ENCODE measurements at regions not wholly inside any gene's neighbourhood (a gene's known extent, or its start where the extent isn't known, plus 50 kb on each side); places are given as distances from the start of the nearest gene placed in this dataset.

DNA sequence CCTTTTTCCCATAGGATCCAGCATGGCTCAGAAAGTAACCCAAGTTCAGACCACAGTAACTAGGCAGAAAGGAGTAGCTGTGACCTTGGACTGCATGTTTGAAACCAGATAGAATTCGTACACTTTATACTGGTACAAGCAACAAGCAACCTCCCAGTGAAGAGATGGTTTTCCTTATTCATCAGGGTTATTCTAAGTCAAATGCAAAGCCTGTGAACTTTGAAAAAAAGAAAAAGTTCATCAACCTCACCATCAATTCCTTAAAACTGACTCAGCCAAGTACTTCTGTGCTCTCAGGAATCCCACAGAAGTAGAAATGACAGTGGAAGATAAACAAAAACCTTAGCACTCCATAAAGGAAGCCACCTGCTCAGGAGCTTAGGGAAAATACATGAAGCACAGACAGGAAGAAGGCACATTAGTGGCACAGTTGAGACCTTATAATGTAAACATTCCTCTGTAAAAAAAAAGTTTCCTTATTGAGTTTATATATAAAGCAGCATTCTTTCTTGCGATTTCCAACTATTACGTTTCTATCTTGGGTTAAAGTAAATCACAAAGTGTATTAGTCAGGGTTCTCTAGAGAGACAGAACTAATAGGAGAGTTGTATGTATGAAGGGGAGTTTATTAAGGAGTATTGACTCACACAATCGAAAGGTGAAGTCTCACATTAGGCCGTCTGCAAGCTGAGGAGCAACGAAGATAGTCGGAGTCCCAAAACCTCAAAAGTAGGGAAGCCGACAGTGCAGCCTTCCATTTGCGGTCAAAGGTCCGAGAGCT lies 398.4 kb downstream of the DAD1 start:
- FAIRE-seq: no peak

DNA sequence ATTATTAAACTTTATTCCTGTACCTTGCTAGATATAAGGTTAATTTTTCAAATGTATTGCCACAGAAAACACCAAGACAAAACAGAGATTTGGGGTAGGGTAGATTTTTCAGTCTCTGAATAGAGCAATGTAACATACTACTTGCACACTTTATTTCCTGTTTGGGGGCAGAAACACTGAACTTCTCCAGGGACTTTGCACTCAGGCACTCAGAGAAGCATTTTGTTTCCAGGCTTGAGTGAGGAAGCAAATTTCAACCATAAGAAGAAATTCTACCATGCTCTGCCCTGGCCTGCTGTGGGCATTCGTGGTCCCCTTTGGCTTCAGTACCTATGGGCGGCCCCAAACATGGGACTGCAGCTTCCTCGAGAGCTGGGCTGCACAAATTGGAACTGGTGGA lies 399.1 kb downstream of the DAD1 start:
- WGBS, 3 donors: 84 to 90% (median 87%) methylated on average over 3 of the region's 3 CpGs
- peaks cover 0 to 26% (median 5%) of the 10 kb centered on the region in 3 donors for H3K4me1 ChIP-seq (ENCODE audit: control insufficient read depth in 3 of 3, insufficient read depth in 2 of 3, low read depth in 1 of 3, low read length in 2 of 3)
- peaks cover 0 to 2% of the 10 kb centered on the region in 2 donors for H3K9me3 ChIP-seq (ENCODE audit: control insufficient read depth in 2 of 2, insufficient read depth in 1 of 2, low read depth in 1 of 2, low read length in 1 of 2)
- H3K4me3 ChIP-seq (ENCODE audit: low read depth in 1 of 3, low read length in 3 of 3): no peak overlapping the region
- H3K27me3 ChIP-seq (ENCODE audit: control insufficient read depth in 3 of 3, insufficient read depth in 3 of 3, low read length in 3 of 3): no peaks in the 10 kb centered on the region
- FAIRE-seq (no peak), DNase-seq (peak; percentile 54 to 57)
- H3K36me3 ChIP-seq (ENCODE audit: control insufficient read depth in 3 of 3, insufficient read depth in 2 of 3, low read depth in 1 of 3, low read length in 3 of 3): no peaks in the 10 kb centered on the region
- H3K27ac ChIP-seq (ENCODE audit: low read depth in 1 of 3, low read length in 2 of 3): peak overlapping the region in 1 of 3 donors; percentile 90

More for the DNA sequence above, 398.4 kb downstream of the DAD1 start:
- Histone ChIP-seq H3K36me3 (ENCODE audit: control insufficient read depth in 3 of 3, insufficient read depth in 2 of 3, low read depth in 1 of 3, low read length in 3 of 3) (no peaks in the 10 kb centered on the region), H3K4me3 (ENCODE audit: low read depth in 1 of 3, low read length in 3 of 3) (no peak overlapping the region), H3K4me1 (ENCODE audit: control insufficient read depth in 3 of 3, insufficient read depth in 2 of 3, low read depth in 1 of 3, low read length in 2 of 3) (peaks cover 0 to 26% (median 5%) of the 10 kb centered on the region in 3 donors), H3K27ac (ENCODE audit: low read depth in 1 of 3, low read length in 2 of 3) (peak overlapping the region in 1 of 3 donors; percentile 90), H3K27me3 (ENCODE audit: control insufficient read depth in 3 of 3, insufficient read depth in 3 of 3, low read length in 3 of 3) (no peaks in the 10 kb centered on the region), H3K9me3 (ENCODE audit: control insufficient read depth in 2 of 2, insufficient read depth in 1 of 2, low read depth in 1 of 2, low read length in 1 of 2) (peaks cover 0 to 2% of the 10 kb centered on the region in 2 donors)
- peak in 1 of 2 donors; percentile 68 for DNase-seq
- WGBS, 3 donors: 81 to 84% (median 82%) methylated on average over 10 of the region's 10 CpGs

DNA sequence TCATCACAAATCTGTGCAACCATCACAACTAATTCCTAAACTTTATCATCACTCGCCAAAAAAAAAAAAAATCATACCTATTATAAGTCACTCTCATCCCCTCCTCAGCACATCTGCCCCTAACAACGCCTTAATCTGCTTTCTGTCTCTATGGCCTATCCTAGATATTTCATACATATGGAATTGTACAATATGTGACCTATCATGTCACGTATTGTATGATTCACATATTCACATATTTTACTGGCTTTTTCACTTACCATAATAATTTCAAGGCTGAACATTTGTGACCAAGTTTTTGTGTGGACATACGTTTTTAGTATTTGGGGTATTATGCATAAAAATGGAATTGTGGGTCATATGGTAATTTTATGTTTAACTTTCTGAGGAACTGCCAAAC lies 400.7 kb downstream of the DAD1 start:
- Histone ChIP-seq H3K9me3 (ENCODE audit: control insufficient read depth in 2 of 2, insufficient read depth in 1 of 2, low read depth in 1 of 2, low read length in 1 of 2) (peaks cover 0 to 2% of the 10 kb centered on the region in 2 donors), H3K4me3 (ENCODE audit: low read depth in 1 of 3, low read length in 3 of 3) (no peak overlapping the region), H3K27me3 (ENCODE audit: control insufficient read depth in 3 of 3, insufficient read depth in 3 of 3, low read length in 3 of 3) (no peaks in the 10 kb centered on the region), H3K36me3 (ENCODE audit: control insufficient read depth in 3 of 3, insufficient read depth in 2 of 3, low read depth in 1 of 3, low read length in 3 of 3) (no peaks in the 10 kb centered on the region), H3K27ac (ENCODE audit: low read depth in 1 of 3, low read length in 2 of 3) (peak overlapping the region in 1 of 3 donors; percentile 82), H3K4me1 (ENCODE audit: control insufficient read depth in 3 of 3, insufficient read depth in 2 of 3, low read depth in 1 of 3, low read length in 2 of 3) (peaks cover 0 to 26% (median 8%) of the 10 kb centered on the region in 3 donors)
- FAIRE-seq: no peak
- DNase-seq: no peak
- 87 to 92% (median 91%) methylated on average over 4 of the region's 4 CpGs for WGBS, 3 donors

DNA sequence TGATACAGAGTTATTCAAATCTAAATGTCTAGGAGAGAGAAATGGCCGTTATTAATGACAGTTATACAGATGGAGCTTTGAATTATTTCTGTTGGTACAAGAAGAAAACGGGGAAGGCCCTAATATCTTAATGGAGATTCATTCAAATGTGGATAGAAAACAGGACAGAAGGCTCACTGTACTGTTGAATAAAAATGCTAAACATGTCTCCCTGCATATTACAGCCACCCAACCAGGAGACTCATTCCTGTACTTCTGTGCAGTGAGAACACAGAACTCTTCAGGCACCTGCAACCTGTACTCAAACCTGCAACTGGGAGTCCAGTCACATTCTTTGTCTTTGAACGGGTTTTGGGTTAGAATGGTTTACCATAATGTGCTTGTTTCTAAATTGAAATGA lies 403.2 kb downstream of the DAD1 start:
- H3K4me1 ChIP-seq (ENCODE audit: control insufficient read depth in 3 of 3, insufficient read depth in 2 of 3, low read depth in 1 of 3, low read length in 2 of 3): peaks cover 0 to 17% (median 8%) of the 10 kb centered on the region in 3 donors
- H3K9me3 ChIP-seq (ENCODE audit: control insufficient read depth in 2 of 2, insufficient read depth in 1 of 2, low read depth in 1 of 2, low read length in 1 of 2): no peaks in the 10 kb centered on the region
- no peak for DNase-seq
- WGBS, 3 donors: 75 to 92% (median 86%) methylated on average over 3 of the region's 3 CpGs
- no peak overlapping the region for H3K4me3 ChIP-seq (ENCODE audit: low read depth in 1 of 3, low read length in 3 of 3)
- no peaks in the 10 kb centered on the region for H3K36me3 ChIP-seq (ENCODE audit: control insufficient read depth in 3 of 3, insufficient read depth in 2 of 3, low read depth in 1 of 3, low read length in 3 of 3)
- no peak overlapping the region for H3K27ac ChIP-seq (ENCODE audit: low read depth in 1 of 3, low read length in 2 of 3)
- no peak for FAIRE-seq
- H3K27me3 ChIP-seq (ENCODE audit: control insufficient read depth in 3 of 3, insufficient read depth in 3 of 3, low read length in 3 of 3): no peaks in the 10 kb centered on the region

DNA sequence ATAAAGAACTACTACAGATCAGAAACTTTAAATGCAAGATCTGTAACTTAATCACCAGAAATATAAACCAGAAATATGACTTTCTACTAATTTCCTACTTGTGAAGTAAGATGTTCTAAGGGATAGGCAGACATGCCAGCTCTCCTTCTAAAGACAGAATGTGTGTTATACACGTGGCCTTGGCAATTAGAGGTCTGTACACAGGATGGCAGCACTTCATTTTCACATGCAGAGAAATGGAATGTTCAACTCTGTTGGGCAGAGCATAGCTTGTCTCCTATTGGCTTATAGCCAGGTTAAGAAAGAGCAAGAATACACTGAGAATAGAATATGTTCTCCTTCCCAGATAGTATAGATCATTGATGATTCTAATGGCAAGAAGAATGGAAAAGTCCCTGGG lies 403.8 kb downstream of the DAD1 start:
- no peak for FAIRE-seq

DNA sequence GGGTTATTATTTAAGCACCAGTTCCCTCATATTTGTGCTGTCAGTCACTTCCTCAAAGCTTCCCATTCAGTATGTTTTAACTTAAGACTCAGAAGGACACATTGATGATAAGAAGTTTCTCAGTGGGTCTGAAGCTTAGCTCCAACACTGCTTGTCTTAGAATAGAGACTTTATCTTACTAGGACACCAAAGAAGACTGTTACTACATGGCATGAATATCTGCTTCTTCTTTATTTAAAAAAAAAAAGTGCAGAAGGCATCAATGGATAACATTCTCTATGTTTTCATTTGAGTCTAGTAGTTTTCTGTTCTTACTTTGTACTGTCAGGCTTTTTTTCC lies 404.2 kb downstream of the DAD1 start:
- Histone ChIP-seq H3K36me3 (ENCODE audit: control insufficient read depth in 3 of 3, insufficient read depth in 2 of 3, low read depth in 1 of 3, low read length in 3 of 3) (no peaks in the 10 kb centered on the region), H3K27me3 (ENCODE audit: control insufficient read depth in 3 of 3, insufficient read depth in 3 of 3, low read length in 3 of 3) (no peaks in the 10 kb centered on the region), H3K27ac (ENCODE audit: low read depth in 1 of 3, low read length in 2 of 3) (no peak overlapping the region), H3K4me3 (ENCODE audit: low read depth in 1 of 3, low read length in 3 of 3) (no peak overlapping the region), H3K9me3 (ENCODE audit: control insufficient read depth in 2 of 2, insufficient read depth in 1 of 2, low read depth in 1 of 2, low read length in 1 of 2) (no peaks in the 10 kb centered on the region), H3K4me1 (ENCODE audit: control insufficient read depth in 3 of 3, insufficient read depth in 2 of 3, low read depth in 1 of 3, low read length in 2 of 3) (peaks cover 0 to 8% (median 3%) of the 10 kb centered on the region in 3 donors)
- DNase-seq: no peak
- FAIRE-seq: no peak

More for the DNA sequence above, 403.8 kb downstream of the DAD1 start:
- Histone ChIP-seq H3K27me3 (ENCODE audit: control insufficient read depth in 3 of 3, insufficient read depth in 3 of 3, low read length in 3 of 3) (no peaks in the 10 kb centered on the region), H3K9me3 (ENCODE audit: control insufficient read depth in 2 of 2, insufficient read depth in 1 of 2, low read depth in 1 of 2, low read length in 1 of 2) (no peaks in the 10 kb centered on the region), H3K27ac (ENCODE audit: low read depth in 1 of 3, low read length in 2 of 3) (no peak overlapping the region), H3K4me1 (ENCODE audit: control insufficient read depth in 3 of 3, insufficient read depth in 2 of 3, low read depth in 1 of 3, low read length in 2 of 3) (peaks cover 0 to 12% (median 4%) of the 10 kb centered on the region in 3 donors), H3K4me3 (ENCODE audit: low read depth in 1 of 3, low read length in 3 of 3) (no peak overlapping the region), H3K36me3 (ENCODE audit: control insufficient read depth in 3 of 3, insufficient read depth in 2 of 3, low read depth in 1 of 3, low read length in 3 of 3) (no peaks in the 10 kb centered on the region)
- 27 to 42% (median 30%) methylated on average over 1 of the region's 1 CpG for WGBS, 3 donors
- no peak for DNase-seq

DNA sequence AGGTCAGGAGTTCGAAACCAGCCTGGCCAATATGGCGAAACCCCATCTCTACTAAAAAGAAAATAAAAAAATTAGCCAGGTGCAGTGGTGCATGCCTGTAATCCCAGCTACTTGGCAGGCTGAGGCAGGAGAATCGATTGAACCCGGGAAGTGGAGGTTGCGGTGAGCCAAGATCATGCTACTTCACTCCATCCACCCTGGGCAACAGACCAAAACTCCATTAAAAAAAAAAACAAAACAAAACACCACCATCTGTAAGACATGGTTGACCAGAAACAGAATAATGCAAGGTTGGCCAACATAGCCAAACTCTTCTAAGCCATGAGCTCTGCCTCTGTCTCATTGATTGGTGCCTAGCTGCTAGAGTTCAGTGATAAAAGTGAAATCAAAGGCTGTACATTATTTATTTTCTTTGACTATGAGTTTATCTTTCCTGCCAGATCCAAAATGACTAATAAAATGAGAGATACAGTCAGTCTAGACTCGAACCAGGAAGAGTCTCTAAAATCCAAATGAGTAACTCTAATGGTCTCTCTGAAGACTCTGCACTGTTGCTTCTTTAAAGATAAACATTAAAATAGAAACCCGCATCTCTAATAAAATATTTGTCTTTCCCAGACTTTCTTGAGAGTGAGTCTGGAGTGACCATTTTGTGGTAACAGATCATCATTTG lies 404.7 kb downstream of the DAD1 start:
- H3K4me3 ChIP-seq (ENCODE audit: low read depth in 1 of 3, low read length in 3 of 3): no peak overlapping the region
- H3K9me3 ChIP-seq (ENCODE audit: control insufficient read depth in 2 of 2, insufficient read depth in 1 of 2, low read depth in 1 of 2, low read length in 1 of 2): no peaks in the 10 kb centered on the region
- H3K4me1 ChIP-seq (ENCODE audit: control insufficient read depth in 3 of 3, insufficient read depth in 2 of 3, low read depth in 1 of 3, low read length in 2 of 3): peaks cover 0 to 7% (median 3%) of the 10 kb centered on the region in 3 donors
- no peak for FAIRE-seq
- DNase-seq: peak in 1 of 2 donors; percentile 22
- no peaks in the 10 kb centered on the region for H3K36me3 ChIP-seq (ENCODE audit: control insufficient read depth in 3 of 3, insufficient read depth in 2 of 3, low read depth in 1 of 3, low read length in 3 of 3)
- no peaks in the 10 kb centered on the region for H3K27me3 ChIP-seq (ENCODE audit: control insufficient read depth in 3 of 3, insufficient read depth in 3 of 3, low read length in 3 of 3)
- WGBS, 3 donors: 69 to 73% (median 71%) methylated on average over 7 of the region's 7 CpGs
- H3K27ac ChIP-seq (ENCODE audit: low read depth in 1 of 3, low read length in 2 of 3): no peak overlapping the region

DNA sequence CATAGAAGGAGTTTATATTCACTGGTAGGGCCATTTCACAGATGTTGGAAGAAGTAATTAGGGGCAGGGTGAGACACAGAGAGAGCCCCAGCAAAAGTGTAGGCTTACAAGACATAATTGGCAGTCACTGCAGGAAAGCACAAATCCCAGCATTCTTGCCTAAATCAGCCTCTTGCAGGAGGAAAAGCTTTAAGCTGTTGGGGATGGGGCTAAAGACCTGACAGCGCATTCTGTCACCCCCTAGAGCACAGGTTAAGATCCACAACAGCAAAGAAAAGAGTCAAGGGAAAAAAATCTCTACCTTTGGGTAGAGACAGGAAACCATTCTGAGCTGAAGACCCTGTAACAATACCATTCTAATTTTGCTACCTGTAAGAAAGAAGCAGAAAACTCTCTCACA lies 409.0 kb downstream of the DAD1 start:
- H3K9me3 ChIP-seq (ENCODE audit: control insufficient read depth in 2 of 2, insufficient read depth in 1 of 2, low read depth in 1 of 2, low read length in 1 of 2): no peaks in the 10 kb centered on the region
- no peak overlapping the region for H3K27ac ChIP-seq (ENCODE audit: low read depth in 1 of 3, low read length in 2 of 3)
- WGBS, 3 donors: 92 to 95% (median 94%) methylated on average over 1 of the region's 1 CpG
- H3K4me1 ChIP-seq (ENCODE audit: control insufficient read depth in 3 of 3, insufficient read depth in 2 of 3, low read depth in 1 of 3, low read length in 2 of 3): peaks cover 3 to 18% (median 4%) of the 10 kb centered on the region in 3 donors
- DNase-seq (no peak), FAIRE-seq (no peak)
- no peaks in the 10 kb centered on the region for H3K27me3 ChIP-seq (ENCODE audit: control insufficient read depth in 3 of 3, insufficient read depth in 3 of 3, low read length in 3 of 3)
- H3K36me3 ChIP-seq (ENCODE audit: control insufficient read depth in 3 of 3, insufficient read depth in 2 of 3, low read depth in 1 of 3, low read length in 3 of 3): no peaks in the 10 kb centered on the region
- H3K4me3 ChIP-seq (ENCODE audit: low read depth in 1 of 3, low read length in 3 of 3): no peak overlapping the region
